Gastroesophageal sphincter (tissue), 3 donors: ENCODE measurements at regions not wholly inside any gene's neighbourhood (a gene's known extent, or its start where the extent isn't known, plus 50 kb on each side); places are given as distances from the start of the nearest gene placed in this dataset.

ENCODE experiments used
- CTCF ChIP-seq, 4 experiments: fragments of 200-600 bp in 2 of 4; fragments of 450-650 bp in 2 of 4; sonication (generic) in 1 of 4; IDR thresholded peaks; one replicate each; pipeline ENCODE4 v1.5.1; 2017 to 2019; ENCODE audit warnings: antibody characterized with exemption in 4 of 4, mild to moderate bottlenecking in 2 of 4, moderate library complexity in 2 of 4
- POLR2A ChIP-seq, 2 donors: fragments of 450-650 bp; IDR thresholded peaks; one replicate each; pipeline ENCODE4 v1.6.1; 2017; ENCODE audit warnings: antibody characterized with exemption in 2 of 2, mild to moderate bottlenecking in 2 of 2, moderate library complexity in 1 of 2

- TF ChIP-seq CTCF (IDR thresholded peaks at IDR 0.05) (no peak), POLR2A (IDR thresholded peaks at IDR 0.05) (no peak)
Measured at GRCh38 chr6:74166849-74167248, 470.8 kb downstream of the CD109 start.
